Stimulated activated CD8-positive, alpha-beta memory T cell treated with anti-CD3 and anti-CD28 coated beads, Interleukin-15, amount 100 ng/mL, for 24 hours (primary cell): ENCODE measurements at regions not wholly inside any gene's neighbourhood (a gene's known extent, or its start where the extent isn't known, plus 50 kb on each side); places are given as distances from the start of the nearest gene placed in this dataset.
"Not testable (repeated sequence)": the region's sequence is repeated elsewhere in the genome, so short reads cannot be mapped to it uniquely, and the experiment has no call there.

ENCODE experiments used
- DNase-seq: peaks from one replicate; pipeline ENCODE4 v3.0.0-alpha.2; 2020; ENCODE audit warnings: low read depth

DNA sequence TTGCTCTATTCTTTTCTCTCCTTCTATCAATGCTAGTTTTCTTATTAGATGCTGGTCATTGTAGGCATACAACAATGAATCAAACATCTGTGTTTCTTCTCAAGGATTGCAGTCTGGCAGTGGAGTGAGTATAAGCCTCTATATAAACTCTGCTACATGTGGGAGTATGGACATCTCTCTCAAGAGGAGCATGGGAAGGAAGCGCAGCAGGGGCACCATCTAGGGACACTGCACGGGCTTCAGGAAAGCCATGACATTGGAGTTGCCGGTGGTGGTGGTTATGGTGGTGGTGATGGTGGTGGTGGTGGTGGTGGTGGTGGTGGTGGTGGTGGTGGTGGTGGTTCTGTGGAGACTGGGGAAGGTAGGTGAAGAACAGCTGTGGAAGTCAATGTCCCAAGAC lies 462.6 kb downstream of the RNF144A start:
- no peak for DNase-seq

DNA sequence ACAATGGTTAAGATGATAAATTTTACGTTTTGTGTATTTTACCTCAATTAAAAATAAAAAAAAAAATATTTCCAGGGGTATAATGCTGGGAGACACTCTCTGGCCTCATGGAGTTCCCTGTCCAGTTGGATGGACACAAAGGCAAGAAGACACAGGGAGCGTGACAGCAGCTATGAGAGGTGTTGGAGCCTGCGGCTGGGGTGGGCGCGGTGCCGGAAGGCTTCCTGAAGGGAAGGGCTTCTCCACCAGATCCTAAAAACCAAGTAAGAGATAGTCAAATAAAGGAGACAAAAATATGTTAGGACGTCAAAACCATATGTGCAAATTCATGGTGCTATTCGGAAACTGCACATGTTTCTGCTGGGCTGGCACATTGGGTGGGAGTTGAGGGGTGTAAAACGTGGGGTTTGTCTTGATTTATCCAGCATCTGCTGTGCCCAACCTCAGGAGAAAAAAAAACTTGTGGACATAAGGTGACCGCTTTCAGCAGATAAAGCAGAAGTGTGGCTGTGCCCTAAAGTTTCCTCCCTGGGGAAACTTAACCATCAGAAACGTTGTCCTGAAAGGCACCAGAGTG lies 467.6 kb downstream of the RNF144A start:
- no peak for DNase-seq

DNA sequence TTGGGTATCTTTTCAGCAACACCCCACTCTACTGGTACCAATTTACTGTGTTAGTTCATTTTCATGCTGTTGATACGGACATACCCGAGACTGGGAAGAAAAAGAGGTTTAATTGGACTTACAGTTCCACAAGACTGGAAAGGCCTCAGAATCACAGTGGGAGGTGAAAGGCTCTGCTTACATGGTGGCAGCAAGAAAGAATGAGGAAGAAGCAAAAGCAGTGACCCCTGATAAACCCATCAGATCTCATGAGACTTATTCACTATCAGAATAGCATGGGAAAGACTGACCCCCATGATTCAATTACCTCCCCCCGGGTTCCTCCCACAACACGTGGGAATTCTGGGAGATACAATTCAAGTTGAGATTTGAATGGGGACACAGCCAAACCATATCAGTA lies 473.1 kb downstream of the RNF144A start:
- not testable (repeated sequence) for DNase-seq

DNA sequence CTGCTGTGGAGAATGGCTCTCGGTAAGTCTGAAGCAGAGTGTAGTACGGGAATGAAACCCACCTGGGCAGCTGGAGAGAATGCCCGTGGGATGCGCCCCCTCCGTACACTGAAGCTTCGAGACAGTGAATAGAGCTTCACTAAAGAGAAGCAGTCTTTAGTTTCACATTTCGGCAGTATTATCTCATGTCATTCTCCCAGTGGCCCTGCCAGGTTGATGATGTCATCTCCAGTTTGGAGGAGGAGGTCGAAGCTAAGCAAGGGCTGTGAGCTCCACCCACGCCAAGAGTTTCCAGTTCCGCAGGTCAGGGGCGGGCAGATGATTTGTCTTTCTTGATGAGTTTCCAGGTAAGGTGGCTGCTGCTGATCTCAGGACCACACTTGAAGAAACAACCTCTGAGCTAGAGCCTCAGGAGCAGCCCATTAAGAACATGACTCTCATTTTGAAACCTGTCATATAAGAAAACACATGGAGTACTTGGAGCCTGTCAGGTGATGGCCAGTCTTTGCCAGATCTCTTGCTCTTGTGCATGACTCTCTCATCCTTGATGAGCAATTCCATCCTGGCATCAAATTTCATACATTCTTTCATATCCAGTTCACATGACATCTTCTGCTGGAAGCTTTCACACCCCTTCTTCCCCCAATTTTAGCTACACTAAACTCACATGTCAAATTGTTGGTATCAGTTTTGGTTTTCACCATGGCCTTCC lies 475.0 kb downstream of the RNF144A start:
- no peak for DNase-seq

DNA sequence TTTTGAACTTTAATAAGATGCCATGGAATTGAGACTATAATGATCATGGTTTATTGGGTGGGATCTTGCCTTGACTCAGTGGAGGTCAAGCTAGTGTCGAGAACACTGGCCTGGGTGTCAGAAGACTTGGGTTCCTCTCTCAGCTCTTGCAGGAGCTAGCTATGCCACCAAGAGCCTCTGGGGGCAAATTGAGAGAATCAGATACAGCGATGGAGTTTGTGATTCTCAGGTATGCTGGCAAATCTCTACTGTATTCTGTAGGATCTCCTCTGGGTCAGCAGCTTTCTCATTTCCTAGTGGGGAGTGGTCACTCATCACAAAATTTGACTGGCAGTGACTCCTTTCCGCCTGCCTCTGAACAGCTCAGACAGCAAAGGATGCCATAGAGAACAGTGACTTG lies 477.0 kb downstream of the RNF144A start:
- DNase-seq, result no peak

GRCh38 chr2:7400628-7401027 lies 483.4 kb downstream of the RNF144A start:
- DNase-seq, result no peak

DNA sequence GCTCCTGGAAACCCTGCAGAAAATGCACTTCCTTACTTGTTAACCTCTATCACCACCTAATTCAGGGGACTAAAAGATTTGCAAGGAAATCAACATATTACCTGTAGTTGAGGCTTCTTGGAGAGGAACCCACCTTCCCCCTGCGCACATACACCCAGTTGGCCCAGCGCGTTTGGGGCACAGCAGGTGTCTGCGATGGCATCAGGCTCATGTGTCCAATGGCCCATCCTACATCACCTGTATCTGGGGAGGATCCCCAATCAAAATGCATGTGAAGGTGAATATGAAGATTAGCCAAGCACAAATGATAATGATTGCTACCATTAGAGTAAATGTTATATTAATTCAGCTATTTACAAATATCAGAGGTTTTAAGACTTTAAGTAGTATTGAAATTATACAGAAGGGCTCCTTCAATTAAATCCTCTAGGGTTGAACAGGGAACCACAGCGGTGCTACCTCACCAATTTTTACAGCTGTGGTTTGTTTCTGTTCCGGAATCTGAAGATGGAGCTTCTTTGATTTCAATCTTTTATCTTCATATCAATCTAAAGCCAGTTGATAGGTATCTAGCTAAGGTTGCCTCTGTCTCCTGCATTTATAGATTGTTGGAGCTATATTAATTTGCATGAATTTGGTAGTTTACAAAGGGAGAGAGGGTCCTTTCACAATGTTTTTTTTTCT lies 486.0 kb downstream of the RNF144A start:
- DNase-seq, result no peak

DNA sequence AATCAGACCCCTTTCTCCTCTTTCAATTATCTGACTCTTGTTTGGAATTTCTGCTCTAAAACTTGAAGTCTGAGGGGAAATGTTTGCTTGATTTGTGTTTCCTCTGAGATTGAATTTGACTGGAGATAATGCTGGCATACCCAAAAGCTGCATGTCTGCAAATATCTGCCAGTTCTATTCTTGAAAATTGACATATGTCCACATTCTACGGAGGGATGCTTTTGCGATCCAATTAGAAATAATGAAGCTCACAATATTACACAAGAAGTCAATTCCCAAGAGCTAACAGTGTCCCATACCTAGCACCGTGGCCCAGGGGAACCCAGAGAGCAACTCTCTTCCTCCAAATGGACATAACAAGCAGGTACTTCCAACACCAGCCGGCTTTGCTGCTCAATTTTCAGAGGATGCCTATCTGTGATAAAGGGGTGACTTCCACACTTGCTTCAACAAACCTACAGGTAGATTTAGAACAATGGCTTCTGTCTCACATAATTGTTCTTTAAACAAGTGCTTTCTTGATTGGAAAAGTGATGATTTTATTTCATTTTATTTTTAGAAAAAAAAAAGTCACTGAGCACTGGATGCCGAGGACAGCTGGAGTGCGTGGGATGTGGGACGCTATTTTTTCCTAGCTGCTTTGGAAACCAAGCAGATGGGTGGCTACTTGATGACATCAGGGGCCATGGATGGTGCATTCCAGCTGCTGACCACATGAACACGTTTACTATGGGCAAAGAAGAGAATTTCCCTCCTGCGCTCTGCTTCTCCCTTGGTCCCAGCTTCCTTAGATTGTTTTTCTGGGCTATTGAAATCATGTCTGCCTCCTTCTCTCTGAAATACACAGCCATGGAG lies 488.9 kb downstream of the RNF144A start:
- no peak for DNase-seq

DNA sequence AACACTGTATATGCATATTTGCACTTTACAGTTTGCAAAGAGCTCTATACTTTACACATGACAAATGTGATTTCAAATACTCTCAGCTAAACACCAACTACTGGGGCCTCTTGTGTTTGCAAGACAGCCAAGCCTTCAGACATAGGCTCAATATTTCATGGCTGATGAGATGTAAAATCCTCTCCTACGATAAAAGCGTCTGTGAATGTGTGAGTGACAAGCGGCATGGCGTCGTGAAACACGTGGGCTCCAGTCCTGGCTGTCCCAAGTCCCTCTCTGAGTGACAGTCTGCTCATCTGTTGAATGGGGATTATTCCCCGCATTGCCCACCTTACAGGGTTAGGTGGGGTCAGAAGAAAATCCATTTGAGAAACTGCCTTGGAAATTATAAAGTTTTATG lies 489.8 kb downstream of the RNF144A start:
- DNase-seq, result no peak

GRCh38 chr2:7407906-7408680 lies 490.9 kb downstream of the RNF144A start:
- DNase-seq, result no peak

GRCh38 chr2:7411691-7412090 lies 494.5 kb downstream of the RNF144A start:
- no peak for DNase-seq

GRCh38 chr2:7417845-7418742 lies 500.9 kb downstream of the RNF144A start:
- no peak for DNase-seq

DNA sequence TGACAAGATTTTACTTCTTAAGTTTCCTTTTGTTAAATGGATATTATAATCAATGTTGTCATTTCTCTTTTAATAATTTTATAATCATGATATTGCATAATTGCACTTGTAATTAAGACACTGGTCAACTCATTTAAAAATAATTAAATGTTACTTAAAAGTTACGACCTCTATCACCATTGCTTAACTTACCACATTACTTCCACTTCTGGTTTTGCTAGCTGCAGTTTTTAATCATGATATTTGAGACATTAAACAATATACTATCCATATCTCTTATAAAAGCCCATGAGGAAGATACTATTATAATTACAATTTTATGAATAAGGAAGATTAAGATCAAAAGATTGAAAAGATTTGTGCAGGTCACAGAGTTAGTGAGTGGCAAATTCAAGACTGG lies 502.0 kb downstream of the RNF144A start:
- DNase-seq, result no peak

DNA sequence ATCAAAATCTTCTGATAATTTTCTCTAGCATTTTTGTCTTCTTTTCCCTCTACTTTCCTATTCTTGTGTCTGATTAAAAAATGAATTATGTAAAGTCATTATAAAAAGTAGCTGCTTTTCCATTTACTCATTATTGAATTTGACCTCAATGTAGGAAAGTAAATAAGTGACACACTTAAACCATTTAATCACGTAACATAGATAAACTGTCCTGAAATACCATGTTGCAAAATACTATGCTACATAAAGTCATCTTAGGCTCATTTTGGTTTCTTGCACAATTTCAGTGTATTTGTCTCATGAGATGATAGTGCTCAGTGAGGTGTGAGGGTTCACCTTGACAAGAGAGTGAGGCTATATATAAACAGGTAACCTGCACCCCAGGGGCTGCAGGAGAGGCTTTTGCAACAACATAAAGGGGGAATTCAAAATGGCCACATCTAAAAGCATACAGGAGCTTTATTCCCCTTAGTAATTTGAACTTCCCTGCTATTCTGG lies 502.7 kb downstream of the RNF144A start:
- no peak for DNase-seq

DNA sequence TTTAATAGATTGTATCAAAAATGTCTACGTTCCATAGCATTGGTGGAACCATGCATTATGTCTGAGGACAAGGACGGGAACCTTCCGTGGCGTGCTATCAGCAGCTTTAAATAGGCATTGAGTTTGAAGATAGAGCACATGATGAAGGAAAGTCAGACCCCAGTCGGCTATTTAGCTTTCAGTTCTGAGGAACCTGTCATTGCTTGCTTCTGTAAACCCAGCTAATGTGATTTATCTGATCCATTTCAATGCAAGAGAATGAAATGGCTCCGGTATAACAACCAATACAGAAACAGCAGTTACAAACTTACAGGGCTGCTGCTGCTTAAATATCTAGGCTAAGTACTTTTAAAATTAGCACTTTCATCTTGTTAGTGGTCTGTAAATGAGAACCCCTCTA lies 503.3 kb downstream of the RNF144A start:
- no peak for DNase-seq

DNA sequence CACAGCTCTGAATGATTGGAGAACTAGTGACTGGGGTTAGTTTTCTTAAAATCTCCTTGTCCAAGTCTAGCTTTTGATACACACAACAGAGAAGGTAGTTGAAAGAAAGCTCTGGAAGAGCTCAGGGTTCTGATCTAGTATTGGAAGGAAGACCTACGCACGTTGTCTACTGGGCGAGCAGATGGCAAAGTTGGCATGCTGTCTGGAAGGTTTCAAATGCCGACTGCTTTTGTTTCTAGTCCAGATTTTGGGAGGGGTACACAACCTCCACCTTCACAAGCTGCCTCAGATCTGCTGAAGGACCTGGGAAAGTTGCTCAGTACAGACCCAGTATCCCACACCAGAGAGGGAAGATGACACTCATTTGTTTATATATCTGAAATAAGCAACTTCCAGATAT lies 507.3 kb downstream of the RNF144A start:
- DNase-seq, result no peak

GRCh38 chr2:7427293-7428060 lies 510.3 kb downstream of the RNF144A start:
- DNase-seq, result no peak

- DNase-seq, result no peak
Measured at GRCh38 chr2:7428454-7429204, 511.4 kb downstream of the RNF144A start.

DNA sequence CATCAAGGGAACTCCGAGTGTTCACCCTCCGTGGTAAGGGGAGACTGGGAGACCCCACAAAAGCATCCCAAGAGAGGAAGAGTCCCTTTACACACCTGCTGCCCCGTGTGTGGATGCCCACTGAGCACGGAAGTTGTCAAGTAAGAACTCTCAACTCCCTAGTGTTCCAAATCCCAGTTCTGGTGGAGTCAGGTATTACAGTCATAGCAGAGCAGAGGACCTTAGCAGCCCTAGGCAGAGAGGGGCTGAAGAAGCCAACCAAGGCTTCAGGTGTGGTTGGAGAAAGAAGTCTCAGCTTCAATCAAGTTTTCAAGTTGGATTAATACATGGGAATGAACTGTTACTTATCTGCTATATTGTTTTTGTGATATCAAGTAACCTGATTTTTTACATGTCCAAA lies 512.5 kb downstream of the RNF144A start:
- no peak for DNase-seq
